ENCODE measurements at regions not wholly inside any gene's neighbourhood (a gene's known extent, or its start where the extent isn't known, plus 50 kb on each side); places are given as distances from the start of the nearest gene placed in this dataset.
"Not testable (repeated sequence)": the region's sequence is repeated elsewhere in the genome, so short reads cannot be mapped to it uniquely, and the experiment has no call there.

GRCh38 chr6:125586605-125587004 is 162.8 kb upstream of the HEY2 start:
- intact Hi-C loops (cut with micrococcal nuclease), result no loop called here
- no peaks in the 10 kb centered on the region for H3K27me3 Mint-ChIP-seq
- ATAC-seq (no peak), DNase-seq (no peak)
- H3K4me3 Mint-ChIP-seq, result no peak overlapping the region
- POLR2A ChIA-PET, result no interaction called here
- TF ChIP-seq CTCF (IDR thresholded peaks at IDR 0.05), result no peak
- H3K27ac Mint-ChIP-seq, result no peak overlapping the region
- H3K36me3 Mint-ChIP-seq (ENCODE audit: low read depth), result no peaks in the 10 kb centered on the region
- CTCF ChIA-PET, result no interaction called here
- no peaks in the 10 kb centered on the region for H3K9me3 Mint-ChIP-seq
- H3K4me1 Mint-ChIP-seq (ENCODE audit: low read depth), result no peaks in the 10 kb centered on the region

- no peak overlapping the region for H3K27ac Mint-ChIP-seq
- H3K4me1 Mint-ChIP-seq (ENCODE audit: low read depth), result no peaks in the 10 kb centered on the region
- intact Hi-C loops (cut with micrococcal nuclease), result no loop called here
- ChIA-PET POLR2A (no interaction called here), CTCF (no interaction called here)
- no peaks in the 10 kb centered on the region for H3K27me3 Mint-ChIP-seq
- no peak for DNase-seq
- no peak for ATAC-seq
- no peaks in the 10 kb centered on the region for H3K36me3 Mint-ChIP-seq (ENCODE audit: low read depth)
- no peak overlapping the region for H3K4me3 Mint-ChIP-seq
- no peaks in the 10 kb centered on the region for H3K9me3 Mint-ChIP-seq
- no peak for TF ChIP-seq CTCF (IDR thresholded peaks at IDR 0.05)
Measured at GRCh38 chr6:125587666-125588632, 161.5 kb upstream of the HEY2 start.

- CTCF ChIA-PET; H3K4me3 Mint-ChIP-seq; POLR2A ChIA-PET; ATAC-seq; intact Hi-C loops (cut with micrococcal nuclease); H3K27ac Mint-ChIP-seq; H3K36me3 Mint-ChIP-seq (ENCODE audit: low read depth); DNase-seq; H3K9me3 Mint-ChIP-seq; H3K4me1 Mint-ChIP-seq (ENCODE audit: low read depth); H3K27me3 Mint-ChIP-seq: not testable (repeated sequence)
Measured at GRCh38 chr6:125591796-125592195, 157.6 kb upstream of the HEY2 start.

- Mint-ChIP-seq H3K4me1 (ENCODE audit: low read depth) (no peaks in the 10 kb centered on the region), H3K9me3 (no peaks in the 10 kb centered on the region), H3K27ac (no peak overlapping the region), H3K27me3 (no peaks in the 10 kb centered on the region), H3K4me3 (no peak overlapping the region), H3K36me3 (ENCODE audit: low read depth) (no peaks in the 10 kb centered on the region)
- ATAC-seq (no peak), DNase-seq (no peak)
- CTCF ChIA-PET, result no interaction called here
- TF ChIP-seq CTCF (IDR thresholded peaks at IDR 0.05), result no peak
- intact Hi-C loops (cut with micrococcal nuclease), result no loop called here
- POLR2A ChIA-PET, result interaction anchor here (0.7 kb wide), 1 partner anchor 160 kb away, joined by 3 read pairs; no protein-coding TSS in a partner anchor
Measured at GRCh38 chr6:125593746-125594145, 155.7 kb upstream of the HEY2 start.

- H3K9me3 Mint-ChIP-seq, result no peaks in the 10 kb centered on the region
- H3K36me3 Mint-ChIP-seq (ENCODE audit: low read depth), result no peaks in the 10 kb centered on the region
- no peak for DNase-seq
- TF ChIP-seq CTCF (IDR thresholded peaks at IDR 0.05), result no peak
- peaks cover 5% of the 10 kb centered on the region for H3K27me3 Mint-ChIP-seq
- ChIA-PET POLR2A (no interaction called here), CTCF (no interaction called here)
- H3K4me3 Mint-ChIP-seq, result no peak overlapping the region
- intact Hi-C loops (cut with micrococcal nuclease), result no loop called here
- ATAC-seq, result no peak
- H3K27ac Mint-ChIP-seq, result no peak overlapping the region
- no peaks in the 10 kb centered on the region for H3K4me1 Mint-ChIP-seq (ENCODE audit: low read depth)
Measured at GRCh38 chr6:125596020-125596419, 153.4 kb upstream of the HEY2 start.
